GM19324 (cell line): ENCODE measurements at regions not wholly inside any gene's neighbourhood (a gene's known extent, or its start where the extent isn't known, plus 50 kb on each side); places are given as distances from the start of the nearest gene placed in this dataset.

Experiments
- ATAC-seq: cut with Tn5 transposase; IDR thresholded peaks from one replicate; pipeline ENCODE4 v1.9.1; 2021; ENCODE audit warnings: mild to moderate bottlenecking, moderate library complexity; ENCODE audit not compliant: unreplicated experiment, low FRiP score

- no peak for ATAC-seq
These were observed 184.4 kb upstream of the GALNT2 start for GRCh38 chr1:229882621-229883020.

GRCh38 chr1:229883504-229884200, 183.4 kb upstream of the GALNT2 start:
- no peak for ATAC-seq

GRCh38 chr1:229884765-229885164, 182.3 kb upstream of the GALNT2 start:
- no peak for ATAC-seq

- ATAC-seq = no peak
These were observed 181.2 kb upstream of the GALNT2 start for GRCh38 chr1:229885568-229886495.

- ATAC-seq = no peak
These were observed 180.4 kb upstream of the GALNT2 start for GRCh38 chr1:229886636-229887035.

- no peak for ATAC-seq
These were observed 179.8 kb upstream of the GALNT2 start for GRCh38 chr1:229887043-229887822.

- ATAC-seq = no peak
These were observed 178.9 kb upstream of the GALNT2 start for GRCh38 chr1:229888157-229888556.

- no peak for ATAC-seq
These were observed 178.5 kb upstream of the GALNT2 start for GRCh38 chr1:229888561-229889001.

- no peak for ATAC-seq
These were observed 178.0 kb upstream of the GALNT2 start for GRCh38 chr1:229889031-229889517.

- no peak for ATAC-seq
These were observed 175.8 kb upstream of the GALNT2 start for GRCh38 chr1:229891227-229891626.

- ATAC-seq = no peak
These were observed 174.4 kb upstream of the GALNT2 start for GRCh38 chr1:229892515-229893117.

GRCh38 chr1:229893762-229894444, 173.1 kb upstream of the GALNT2 start:
- ATAC-seq = no peak

GRCh38 chr1:229894532-229894931, 172.5 kb upstream of the GALNT2 start:
- ATAC-seq = no peak

- no peak for ATAC-seq
These were observed 171.4 kb upstream of the GALNT2 start for GRCh38 chr1:229895605-229896004.

- ATAC-seq = no peak
These were observed 170.7 kb upstream of the GALNT2 start for GRCh38 chr1:229896306-229896705.

- ATAC-seq = no peak
These were observed 170.2 kb upstream of the GALNT2 start for GRCh38 chr1:229896861-229897260.

GRCh38 chr1:229897501-229897900, 169.5 kb upstream of the GALNT2 start:
- ATAC-seq = no peak

- no peak for ATAC-seq
These were observed 166.8 kb upstream of the GALNT2 start for GRCh38 chr1:229900220-229900619.

GRCh38 chr1:229905031-229905545, 161.9 kb upstream of the GALNT2 start:
- no peak for ATAC-seq
